ENCODE measurements at regions not wholly inside any gene's neighbourhood (a gene's known extent, or its start where the extent isn't known, plus 50 kb on each side); places are given as distances from the start of the nearest gene placed in this dataset.

GRCh38 chr11:129618046-129618569 lies 197.5 kb upstream of the TMEM45B start:
- TF ChIP-seq CTCF (IDR thresholded peaks at IDR 0.05) (no peak), POLR2A (IDR thresholded peaks at IDR 0.05) (no peak)
- Histone ChIP-seq H3K27me3 (no peaks in the 10 kb centered on the region), H3K9me3 (no peaks in the 10 kb centered on the region), H3K4me1 (no peaks in the 10 kb centered on the region), H3K4me3 (no peak overlapping the region), H3K27ac (no peak overlapping the region), H3K36me3 (ENCODE audit: low read depth, missing control alignments) (no peaks in the 10 kb centered on the region)
- WGBS, 2 donors = 29 to 39% methylated on average over 12 to 33 of the region's 41 CpGs
- no peak for DNase-seq
- intact Hi-C loops (cut with DNase I; ENCODE audit: low total_unique reads) = no loop called here

GRCh38 chr11:129620237-129621104 lies 195.2 kb upstream of the TMEM45B start:
- Histone ChIP-seq H3K4me3 (no peak overlapping the region), H3K9me3 (no peaks in the 10 kb centered on the region), H3K4me1 (no peaks in the 10 kb centered on the region), H3K27ac (no peak overlapping the region), H3K27me3 (no peaks in the 10 kb centered on the region), H3K36me3 (ENCODE audit: low read depth, missing control alignments) (no peaks in the 10 kb centered on the region)
- no peak for DNase-seq
- 87 to 88% methylated on average over 12 of the region's 12 CpGs for WGBS, 2 donors
- no peak for TF ChIP-seq CTCF (IDR thresholded peaks at IDR 0.05)
- no peak for TF ChIP-seq POLR2A (IDR thresholded peaks at IDR 0.05)
- intact Hi-C loops (cut with DNase I; ENCODE audit: low total_unique reads) = no loop called here

- Histone ChIP-seq H3K27me3 (no peaks in the 10 kb centered on the region), H3K4me3 (no peak overlapping the region), H3K4me1 (no peaks in the 10 kb centered on the region), H3K9me3 (no peaks in the 10 kb centered on the region), H3K27ac (no peak overlapping the region), H3K36me3 (ENCODE audit: low read depth, missing control alignments) (no peaks in the 10 kb centered on the region)
- no peak for DNase-seq
- no peak for TF ChIP-seq POLR2A (IDR thresholded peaks at IDR 0.05)
- TF ChIP-seq CTCF (IDR thresholded peaks at IDR 0.05) = no peak
- intact Hi-C loops (cut with DNase I; ENCODE audit: low total_unique reads) = no loop called here
- WGBS, 2 donors = 86 to 88% methylated on average over 6 of the region's 6 CpGs
These were observed 189.7 kb upstream of the TMEM45B start for GRCh38 chr11:129625930-129626329.

GRCh38 chr11:129631201-129631600 lies 184.4 kb upstream of the TMEM45B start:
- TF ChIP-seq CTCF (IDR thresholded peaks at IDR 0.05) = no peak
- no peak for TF ChIP-seq POLR2A (IDR thresholded peaks at IDR 0.05)
- no peaks in the 10 kb centered on the region for H3K27me3 ChIP-seq
- no peak overlapping the region for H3K4me3 ChIP-seq
- no peaks in the 10 kb centered on the region for H3K4me1 ChIP-seq
- 89 to 92% methylated on average over 2 of the region's 2 CpGs for WGBS, 2 donors
- intact Hi-C loops (cut with DNase I; ENCODE audit: low total_unique reads) = no loop called here
- no peak for DNase-seq
- no peaks in the 10 kb centered on the region for H3K9me3 ChIP-seq
- no peak overlapping the region for H3K27ac ChIP-seq
- H3K36me3 ChIP-seq (ENCODE audit: low read depth, missing control alignments) = no peaks in the 10 kb centered on the region
